ENCODE measurements at regions not wholly inside any gene's neighbourhood (a gene's known extent, or its start where the extent isn't known, plus 50 kb on each side); places are given as distances from the start of the nearest gene placed in this dataset.

GRCh38 chr6:26294302-26294701, 70.7 kb upstream of the BTN3A2 start:
- ChIA-PET CTCF (no interaction called here), POLR2A (no interaction called here)
- no peak for DNase-seq (ENCODE audit: low read depth, low spot score)
- TF ChIP-seq CTCF (IDR thresholded peaks at IDR 0.05; ENCODE audit: insufficient read depth, low read length, missing control alignments) = no peak
- H3K4me3 ChIP-seq (ENCODE audit: low read depth, low read length) = no peak overlapping the region

GRCh38 chr6:26295691-26296555, 69.1 kb upstream of the BTN3A2 start:
- POLR2A ChIA-PET = interaction anchor here (0.8 to 1.3 kb wide), 3 partner anchors 9 to 79 kb away, joined by 3 read pairs; a partner anchor contains a TSS
- CTCF ChIA-PET = no interaction called here
- no peak overlapping the region for H3K4me3 ChIP-seq (ENCODE audit: low read depth, low read length)

GRCh38 chr6:26296556-26296856, 68.5 kb upstream of the BTN3A2 start:
- POLR2A ChIA-PET = interaction anchor here (1.3 kb wide), 1 partner anchor 80 kb away, joined by 3 read pairs; a partner anchor contains a TSS
- DNase-seq (ENCODE audit: low read depth, low spot score) = no peak
- CTCF ChIA-PET = no interaction called here
- no peak overlapping the region for H3K4me3 ChIP-seq (ENCODE audit: low read depth, low read length)
- no peak for TF ChIP-seq CTCF (IDR thresholded peaks at IDR 0.05; ENCODE audit: insufficient read depth, low read length, missing control alignments)

More at GRCh38 chr6:26295691-26296555, 69.1 kb upstream of the BTN3A2 start:
- no peak for TF ChIP-seq CTCF (IDR thresholded peaks at IDR 0.05; ENCODE audit: insufficient read depth, low read length, missing control alignments)
- DNase-seq (ENCODE audit: low read depth, low spot score) = no peak

- CTCF ChIA-PET = no interaction called here
- no peak for DNase-seq (ENCODE audit: low read depth, low spot score)
- no peak for TF ChIP-seq CTCF (IDR thresholded peaks at IDR 0.05; ENCODE audit: insufficient read depth, low read length, missing control alignments)
- no peak overlapping the region for H3K4me3 ChIP-seq (ENCODE audit: low read depth, low read length)
- POLR2A ChIA-PET = interaction anchor here (0.9 to 1.3 kb wide), 2 partner anchors 63 to 80 kb away, joined by 3 read pairs; a partner anchor contains a TSS
Measured at GRCh38 chr6:26296857-26297648, 67.9 kb upstream of the BTN3A2 start.

- no peak for TF ChIP-seq CTCF (IDR thresholded peaks at IDR 0.05; ENCODE audit: insufficient read depth, low read length, missing control alignments)
- POLR2A ChIA-PET = no interaction called here
- CTCF ChIA-PET = no interaction called here
- no peak overlapping the region for H3K4me3 ChIP-seq (ENCODE audit: low read depth, low read length)
- no peak for DNase-seq (ENCODE audit: low read depth, low spot score)
Measured at GRCh38 chr6:26299286-26300042, 65.5 kb upstream of the BTN3A2 start.

- no peak for DNase-seq (ENCODE audit: low read depth, low spot score)
- ChIA-PET POLR2A (no interaction called here), CTCF (interaction anchor here (1.4 kb wide), 1 partner anchor 49 kb away, joined by 3 read pairs; a partner anchor contains a TSS)
- TF ChIP-seq CTCF (IDR thresholded peaks at IDR 0.05; ENCODE audit: insufficient read depth, low read length, missing control alignments) = no peak
- H3K4me3 ChIP-seq (ENCODE audit: low read depth, low read length) = no peak overlapping the region
Measured at GRCh38 chr6:26300043-26300331, 65.0 kb upstream of the BTN3A2 start.
